ENCODE measurements at regions not wholly inside any gene's neighbourhood (a gene's known extent, or its start where the extent isn't known, plus 50 kb on each side); places are given as distances from the start of the nearest gene placed in this dataset.
"Not testable (repeated sequence)": the region's sequence is repeated elsewhere in the genome, so short reads cannot be mapped to it uniquely, and the experiment has no call there.

DNA sequence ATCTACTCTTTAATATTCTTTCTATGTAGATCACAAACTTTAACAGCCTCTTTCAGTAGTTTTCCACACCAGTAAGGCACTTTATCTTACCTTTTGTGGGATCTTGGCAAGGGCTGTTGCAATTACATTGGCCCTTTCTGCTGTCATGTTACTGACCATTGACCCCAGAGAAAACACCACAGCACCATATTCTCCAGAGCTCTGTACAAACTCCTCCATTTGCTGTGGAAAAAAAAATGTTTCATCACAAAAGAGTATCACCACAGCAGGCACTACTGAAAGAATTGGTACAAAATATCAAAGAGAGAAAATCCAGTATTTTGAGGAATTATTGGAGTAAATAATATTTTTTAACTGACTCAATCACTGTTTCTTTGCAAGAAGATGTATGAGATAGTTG, 62.3 kb upstream of the UGT2A3 start:
- not testable (repeated sequence) for DNase-seq

DNA sequence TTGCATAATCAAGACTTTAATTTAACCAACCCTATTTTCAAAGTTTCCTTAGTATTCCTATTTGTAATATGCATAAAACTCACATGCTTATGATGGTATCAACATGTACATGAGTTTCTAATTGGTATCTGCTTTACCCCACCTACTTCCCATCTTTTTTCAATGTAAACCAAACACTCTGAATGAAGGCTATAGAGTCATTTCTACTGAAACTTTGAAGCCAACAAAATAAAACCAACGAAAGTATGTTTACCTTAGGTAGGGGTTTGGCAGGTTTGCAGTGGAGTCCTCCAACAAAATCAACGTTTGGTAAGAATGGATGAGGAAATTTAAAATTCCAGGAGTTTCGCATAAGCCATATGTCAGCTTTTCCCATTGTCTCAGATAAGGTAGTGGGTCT, 66.4 kb upstream of the UGT2A3 start:
- not testable (repeated sequence) for DNase-seq

DNA sequence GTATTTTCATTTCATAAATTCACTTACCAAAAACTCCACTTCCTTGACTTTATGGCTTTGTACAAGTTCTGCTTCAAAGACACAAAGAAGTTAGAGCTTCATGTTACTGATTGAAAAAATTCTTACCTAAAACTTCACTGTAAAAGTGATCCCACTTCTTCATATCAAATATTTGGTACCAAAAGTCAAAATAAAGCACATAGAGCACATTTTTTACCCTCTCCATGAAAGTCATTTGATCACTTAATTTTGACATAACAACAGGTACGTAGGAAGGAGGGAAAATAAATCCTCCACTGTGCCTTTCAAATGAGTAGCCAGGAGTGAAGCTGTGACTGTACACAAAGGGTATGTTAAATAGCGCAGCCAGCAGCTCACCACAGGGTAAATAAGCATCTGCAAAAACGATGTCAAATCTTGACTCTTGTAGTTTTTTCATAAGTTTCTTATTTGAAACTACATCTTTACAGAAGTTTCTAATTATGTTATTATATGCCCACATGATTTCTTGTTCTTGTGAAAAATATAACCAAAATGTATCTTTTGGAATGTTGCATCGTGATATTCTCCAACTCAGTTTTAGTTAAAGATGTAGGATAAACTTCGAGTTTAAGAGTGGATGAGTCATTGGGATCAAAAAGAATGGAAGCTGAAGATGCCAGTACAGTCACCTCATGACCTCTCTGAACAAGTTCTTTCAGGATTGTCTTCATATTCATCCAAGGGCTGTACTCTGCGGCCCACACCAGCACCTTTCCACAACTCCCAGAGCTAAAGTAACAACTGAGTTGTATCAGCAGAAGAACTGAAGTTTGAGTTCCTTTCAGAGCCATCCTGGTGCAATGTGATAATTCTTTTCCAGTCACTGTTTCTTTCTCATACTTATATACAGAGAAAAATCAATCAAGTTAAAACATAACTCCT, 68.2 kb upstream of the UGT2A3 start:
- not testable (repeated sequence) for DNase-seq

DNA sequence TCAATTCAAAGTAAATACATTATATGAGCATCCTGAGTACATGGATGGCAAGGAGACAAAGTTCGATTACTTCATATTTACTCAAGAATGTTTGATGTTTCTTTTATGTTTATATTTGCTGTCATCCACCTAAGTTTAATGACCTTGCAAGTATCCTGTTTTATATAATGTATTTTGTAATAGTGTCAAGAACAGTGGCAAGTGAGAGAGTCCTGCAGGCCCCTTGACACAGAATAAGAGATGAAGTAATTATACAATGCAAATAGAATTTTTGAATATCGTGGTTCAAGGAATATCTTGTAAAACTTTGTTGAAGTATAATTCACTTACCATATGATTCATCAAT, 68.8 kb upstream of the UGT2A3 start:
- DNase-seq: not testable (repeated sequence)

DNA sequence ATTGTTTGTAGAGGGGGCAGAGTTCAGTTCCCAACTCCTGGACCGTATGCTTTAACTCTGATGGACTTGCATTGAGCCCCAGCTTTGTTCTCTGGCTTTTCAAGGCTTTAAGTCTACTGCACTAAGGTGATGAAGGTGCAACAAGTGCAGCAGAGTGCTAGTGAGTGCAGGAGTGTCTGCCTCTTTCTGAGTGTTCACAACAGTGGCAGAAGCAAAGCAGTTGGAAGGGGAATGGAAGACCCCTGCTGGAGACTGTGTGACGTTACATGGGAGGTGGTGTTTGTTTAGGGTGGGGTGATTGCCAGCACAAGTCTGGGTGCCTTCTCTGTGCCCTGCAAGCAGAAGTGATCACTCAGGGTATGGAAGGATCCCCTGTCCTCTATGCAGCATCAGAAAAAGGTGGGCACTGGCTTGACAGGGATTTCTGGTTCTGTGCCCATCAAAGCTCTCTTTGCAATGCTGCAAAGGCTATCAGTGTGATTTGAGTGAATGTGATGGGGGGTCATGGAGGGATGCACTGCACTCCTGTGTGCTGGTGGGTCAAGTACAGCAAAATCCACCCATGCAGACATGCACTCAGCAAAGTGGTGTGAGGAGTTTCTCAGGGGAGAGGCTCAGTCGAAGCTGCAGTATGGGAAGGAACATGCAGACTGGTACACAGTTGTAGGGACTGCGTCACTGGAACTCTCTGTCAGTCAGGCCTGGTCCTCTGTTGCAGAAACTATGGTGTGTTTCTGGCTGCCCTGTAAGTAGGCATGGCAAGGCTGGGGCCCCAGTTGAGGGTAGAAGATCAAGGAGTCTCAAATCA, 70.9 kb upstream of the UGT2B7 start:
- peak; percentile 0 for DNase-seq

DNA sequence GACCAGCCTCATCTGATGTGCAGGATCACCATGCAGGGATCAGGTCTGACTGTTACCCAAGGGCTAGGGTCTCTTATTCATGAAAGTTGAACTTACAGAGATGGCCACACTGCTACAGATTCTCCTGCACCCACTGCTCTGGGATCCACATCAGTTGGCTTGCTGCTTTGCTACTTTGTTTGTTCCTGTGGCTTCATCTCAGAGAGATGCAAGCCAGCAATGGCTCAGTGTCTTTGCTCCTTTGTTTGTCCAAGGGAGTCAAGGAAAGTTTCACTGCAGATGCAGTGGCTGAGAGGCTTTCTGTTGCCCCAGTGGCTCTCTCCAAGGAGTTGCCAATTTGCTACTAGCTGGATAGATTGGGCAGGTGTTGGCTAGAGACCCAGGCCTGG, 70.3 kb upstream of the UGT2B7 start:
- no peak for DNase-seq

DNA sequence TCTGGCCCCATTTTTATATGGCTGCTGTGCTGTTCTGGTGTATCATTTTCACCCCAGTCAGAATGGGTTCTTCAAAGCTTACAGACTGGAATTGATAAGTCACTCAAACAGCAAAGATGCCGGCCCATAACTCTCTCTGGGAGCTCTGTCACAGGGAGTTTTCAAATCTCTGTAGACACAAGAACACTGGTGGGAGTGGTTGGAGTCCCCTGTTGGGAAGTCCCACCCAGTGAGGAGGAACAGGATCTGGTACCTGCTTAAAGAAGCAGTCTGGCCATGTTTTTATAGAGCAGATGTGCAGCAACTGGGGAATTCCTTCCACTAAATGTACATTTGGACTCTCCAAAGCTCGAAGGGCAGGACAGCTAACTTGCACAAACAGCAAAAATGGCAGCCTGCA, 69.3 kb upstream of the UGT2B7 start:
- DNase-seq: no peak

DNA sequence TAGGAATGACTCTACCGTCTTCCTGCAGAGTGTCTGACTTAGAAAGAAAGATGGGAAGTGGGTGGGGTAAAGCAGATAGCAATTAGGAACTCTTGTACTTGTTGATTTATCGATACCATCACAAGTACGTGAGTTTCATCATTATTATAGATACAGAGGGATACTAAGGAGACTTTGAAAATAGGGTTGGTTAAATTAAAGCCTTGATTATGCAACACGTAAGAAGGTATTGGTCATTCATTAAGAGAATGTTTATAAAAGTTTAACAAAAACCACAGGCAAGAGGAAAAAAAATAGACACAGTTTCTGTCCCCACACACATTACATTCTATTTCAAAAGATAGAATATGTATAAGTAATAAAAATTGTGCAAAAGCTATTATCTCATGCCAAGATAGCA, 65.9 kb upstream of the UGT2B7 start:
- no peak for DNase-seq

DNA sequence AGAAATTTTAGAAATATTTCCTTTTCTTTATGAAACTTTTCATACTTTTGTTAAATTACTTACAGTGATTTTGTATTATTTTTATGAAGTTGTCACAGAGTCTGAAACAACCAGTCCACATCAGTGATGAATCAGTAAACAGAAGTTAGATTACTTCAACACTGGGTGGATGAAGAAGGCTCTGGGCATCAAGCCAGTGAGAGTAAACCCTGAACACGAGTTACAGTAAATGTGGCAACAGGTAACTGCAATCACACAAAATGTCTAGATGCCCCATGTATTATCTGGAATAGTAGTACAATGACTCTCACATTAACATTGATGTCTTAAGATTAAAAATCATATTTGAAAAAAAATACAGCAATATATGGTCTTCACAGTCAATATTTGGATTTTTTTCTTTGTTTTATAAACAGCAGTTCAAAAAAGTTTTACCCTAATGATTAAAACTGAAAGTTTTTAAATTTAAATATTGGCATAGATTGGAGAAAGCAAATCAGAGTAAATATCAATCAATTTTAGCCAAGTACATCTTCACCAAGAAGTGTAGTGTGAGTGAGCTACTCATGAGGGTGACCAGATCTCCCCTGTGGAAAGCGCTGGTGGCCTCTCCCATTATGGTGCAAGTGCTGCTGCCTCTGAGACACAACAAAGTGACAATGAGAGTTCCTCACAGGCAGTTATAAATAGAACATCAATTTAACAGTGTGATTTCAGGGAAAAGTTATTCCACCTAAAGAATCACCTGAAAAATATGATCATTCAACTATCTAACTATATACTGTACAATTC, 63.2 kb upstream of the UGT2B7 start:
- DNase-seq: no peak

DNA sequence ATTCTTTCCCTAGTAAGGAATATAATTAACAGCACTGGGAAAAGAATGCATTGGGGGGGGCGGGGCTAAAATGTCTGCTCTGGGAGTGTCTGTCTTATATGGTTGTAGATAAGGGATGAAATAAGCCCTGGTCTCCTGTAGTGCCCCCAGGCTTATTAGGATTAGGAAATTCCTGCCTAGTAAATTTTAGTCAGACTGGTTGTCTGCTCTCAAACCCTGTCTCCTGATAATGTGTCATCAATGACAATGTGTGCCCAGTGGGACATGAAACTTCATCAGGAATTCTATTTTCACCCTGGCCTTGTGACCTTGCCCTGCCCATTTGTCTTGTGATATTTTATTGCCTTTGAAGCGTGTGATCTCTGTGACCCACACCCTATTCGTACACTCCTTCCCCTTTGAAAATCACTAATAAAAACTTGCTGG, 61.9 kb upstream of the UGT2B7 start:
- not testable (repeated sequence) for DNase-seq

DNA sequence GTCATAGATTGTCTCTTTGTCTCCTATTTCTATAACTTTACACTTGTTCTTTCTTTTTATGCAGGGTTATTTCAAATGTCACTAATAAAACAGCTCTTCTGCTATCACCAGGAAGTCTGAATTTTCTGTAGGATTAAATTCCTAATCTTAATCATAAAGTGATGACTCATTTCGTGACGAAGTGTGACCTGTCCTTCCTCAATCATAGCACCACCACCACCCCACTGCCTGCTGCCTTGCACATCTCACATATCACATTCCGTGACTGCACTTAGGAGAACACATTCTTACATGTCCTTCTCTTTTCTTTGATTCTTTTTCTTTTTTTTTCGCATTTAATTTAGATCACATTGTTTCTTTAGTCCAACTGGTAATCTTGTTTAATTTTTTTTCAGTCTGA, 57.7 kb upstream of the UGT2B7 start:
- peak; percentile 52 for DNase-seq

DNA sequence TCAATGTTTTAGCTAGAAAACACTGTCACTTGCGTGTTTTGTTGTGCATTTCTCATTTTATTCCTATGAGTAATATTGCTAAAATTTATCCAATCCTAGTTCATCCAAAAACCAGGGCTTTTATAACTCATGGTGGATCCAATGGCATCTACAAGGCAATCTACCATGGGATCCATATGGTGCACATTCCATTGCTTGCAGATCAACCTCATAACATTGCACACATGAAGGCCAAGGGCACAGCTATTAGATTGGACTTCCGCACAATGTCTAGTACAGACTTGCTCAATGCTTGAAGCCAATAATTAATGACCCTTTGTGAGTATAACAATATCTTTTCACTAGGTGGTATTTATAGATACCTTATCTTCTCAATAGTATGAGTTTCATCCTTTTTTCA, 57.2 kb upstream of the UGT2B7 start:
- DNase-seq: peak; percentile 14

DNA sequence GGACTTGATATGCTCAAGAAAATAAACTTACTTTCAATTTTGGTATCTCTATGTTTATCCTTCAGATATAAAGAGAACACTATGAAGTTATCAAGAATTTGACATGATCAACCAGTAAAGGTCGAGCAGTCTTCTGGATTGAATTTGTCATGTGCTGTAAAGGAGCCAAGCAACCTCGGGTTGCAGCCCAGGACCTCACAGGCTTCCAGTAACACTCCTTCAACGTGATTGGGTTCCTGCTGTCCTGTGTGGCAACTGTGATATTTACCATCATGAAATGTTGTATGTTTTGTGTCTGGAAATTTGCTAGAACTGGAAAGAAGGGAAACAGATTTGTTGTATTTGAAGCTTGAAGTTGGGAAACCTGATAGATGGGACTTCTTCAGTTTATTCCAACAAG, 52.0 kb upstream of the UGT2B7 start:
- no peak for DNase-seq
